ENCODE measurements at regions not wholly inside any gene's neighbourhood (a gene's known extent, or its start where the extent isn't known, plus 50 kb on each side); places are given as distances from the start of the nearest gene placed in this dataset.

GRCh38 chr2:12498286-12498685 is 218.4 kb upstream of the TRIB2 start:
- no TSS peak for BruUV-seq (replicated peaks)
- H3K4me1 ChIP-seq (replicated peaks; ENCODE audit: insufficient read depth): peaks cover 17% of the 10 kb centered on the region
- CTCF ChIA-PET: no interaction called here

DNA sequence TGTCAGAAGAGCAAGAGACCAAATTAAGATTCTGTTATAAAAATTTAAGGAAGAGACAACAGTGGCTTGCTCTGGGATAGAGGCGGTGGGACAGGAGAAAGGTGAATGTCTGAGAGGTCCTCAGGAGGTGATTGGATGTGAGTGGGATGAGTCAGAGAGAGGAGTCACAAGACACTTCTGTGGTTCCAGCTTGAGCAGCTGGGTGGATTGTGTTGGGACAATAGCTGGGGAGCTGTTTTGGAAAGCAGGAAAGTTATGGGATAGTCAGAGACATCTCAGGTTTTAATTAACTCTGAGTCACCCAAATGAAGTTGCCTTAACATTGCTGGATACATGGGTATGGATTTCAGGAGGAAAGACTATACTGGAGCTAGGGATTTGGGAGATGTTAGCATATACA is 218.0 kb upstream of the TRIB2 start:
- intact Hi-C loops (cut with micrococcal nuclease; ENCODE audit: unreplicated experiment): no loop called here
- TF ChIP-seq, protein P1, sequence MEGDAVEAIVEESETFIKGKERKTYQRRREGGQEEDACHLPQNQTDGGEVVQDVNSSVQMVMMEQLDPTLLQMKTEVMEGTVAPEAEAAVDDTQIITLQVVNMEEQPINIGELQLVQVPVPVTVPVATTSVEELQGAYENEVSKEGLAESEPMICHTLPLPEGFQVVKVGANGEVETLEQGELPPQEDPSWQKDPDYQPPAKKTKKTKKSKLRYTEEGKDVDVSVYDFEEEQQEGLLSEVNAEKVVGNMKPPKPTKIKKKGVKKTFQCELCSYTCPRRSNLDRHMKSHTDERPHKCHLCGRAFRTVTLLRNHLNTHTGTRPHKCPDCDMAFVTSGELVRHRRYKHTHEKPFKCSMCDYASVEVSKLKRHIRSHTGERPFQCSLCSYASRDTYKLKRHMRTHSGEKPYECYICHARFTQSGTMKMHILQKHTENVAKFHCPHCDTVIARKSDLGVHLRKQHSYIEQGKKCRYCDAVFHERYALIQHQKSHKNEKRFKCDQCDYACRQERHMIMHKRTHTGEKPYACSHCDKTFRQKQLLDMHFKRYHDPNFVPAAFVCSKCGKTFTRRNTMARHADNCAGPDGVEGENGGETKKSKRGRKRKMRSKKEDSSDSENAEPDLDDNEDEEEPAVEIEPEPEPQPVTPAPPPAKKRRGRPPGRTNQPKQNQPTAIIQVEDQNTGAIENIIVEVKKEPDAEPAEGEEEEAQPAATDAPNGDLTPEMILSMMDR (conservative IDR thresholded peaks at IDR 0.05): no peak
- TF ChIP-seq EZH2 (IDR thresholded peaks at IDR 0.05; ENCODE audit: low read depth): no peak
- H3K27ac ChIP-seq: no peak overlapping the region
- BruUV-seq (replicated peaks): no TSS peak
- H2AFZ ChIP-seq: no peak overlapping the region
- ChIA-PET CTCF (no interaction called here), POLR2A (ENCODE audit: unreplicated experiment) (no interaction called here)
- no peaks in the 10 kb centered on the region for H3K27me3 ChIP-seq (ENCODE audit: insufficient read depth, low read depth)
- DNase-seq: no peak
- H3K9me2 ChIP-seq (ENCODE audit: insufficient read depth): no peaks in the 10 kb centered on the region
- H3F3A ChIP-seq (ENCODE audit: insufficient read depth, low read depth): peaks cover 11% of the 10 kb centered on the region; the same call in 1 of the 2 replicates
- H3K4me3 ChIP-seq: no peak overlapping the region
- peaks cover 16% of the 10 kb centered on the region for H3K4me1 ChIP-seq (replicated peaks; ENCODE audit: insufficient read depth)
- H3K4me2 ChIP-seq: no peak overlapping the region
- no peaks in the 10 kb centered on the region for H3K79me2 ChIP-seq (ENCODE audit: low read depth)
- no peaks in the 10 kb centered on the region for H3K36me3 ChIP-seq (ENCODE audit: low read depth)
- H4K20me1 ChIP-seq (ENCODE audit: insufficient read depth): no peaks in the 10 kb centered on the region
- no peaks in the 10 kb centered on the region for H3K9me3 ChIP-seq (ENCODE audit: insufficient read depth, low read depth)

More at GRCh38 chr2:12498286-12498685, 218.4 kb upstream of the TRIB2 start:
- H3K27me3 ChIP-seq (ENCODE audit: insufficient read depth, low read depth): no peaks in the 10 kb centered on the region
- H3K27ac ChIP-seq: no peak overlapping the region
- no peak overlapping the region for H2AFZ ChIP-seq
- no peaks in the 10 kb centered on the region for H3K79me2 ChIP-seq (ENCODE audit: low read depth)
- DNase-seq: no peak
- H3K9me3 ChIP-seq (ENCODE audit: insufficient read depth, low read depth): no peaks in the 10 kb centered on the region
- TF ChIP-seq, protein P1 (conservative IDR thresholded peaks at IDR 0.05): no peak
- no peak for TF ChIP-seq EZH2 (IDR thresholded peaks at IDR 0.05; ENCODE audit: low read depth)
- POLR2A ChIA-PET (ENCODE audit: unreplicated experiment): no interaction called here
- no peaks in the 10 kb centered on the region for H3K9me2 ChIP-seq (ENCODE audit: insufficient read depth)
- H3K36me3 ChIP-seq (ENCODE audit: low read depth): no peaks in the 10 kb centered on the region
- intact Hi-C loops (cut with micrococcal nuclease; ENCODE audit: unreplicated experiment): no loop called here
- peaks cover 14% of the 10 kb centered on the region; the same call in 1 of the 2 replicates for H3F3A ChIP-seq (ENCODE audit: insufficient read depth, low read depth)
- no peak overlapping the region for H3K4me3 ChIP-seq
- H4K20me1 ChIP-seq (ENCODE audit: insufficient read depth): no peaks in the 10 kb centered on the region
- no peak overlapping the region for H3K4me2 ChIP-seq

- Histone ChIP-seq H4K20me1 (ENCODE audit: insufficient read depth) (no peaks in the 10 kb centered on the region), H3K4me3 (no peak overlapping the region), H3K27ac (no peak overlapping the region), H3F3A (ENCODE audit: insufficient read depth, low read depth) (peaks cover 14% of the 10 kb centered on the region; the same call in 1 of the 2 replicates), H3K9me3 (ENCODE audit: insufficient read depth, low read depth) (0 out of 2 replicates have a peak, but pooled peaks cover 6% of the 10 kb centered on the region), H3K79me2 (ENCODE audit: low read depth) (no peaks in the 10 kb centered on the region), H3K9me2 (ENCODE audit: insufficient read depth) (no peaks in the 10 kb centered on the region), H2AFZ (no peak overlapping the region), H3K4me1 (replicated peaks; ENCODE audit: insufficient read depth) (peaks cover 25% of the 10 kb centered on the region), H3K4me2 (no peak overlapping the region), H3K36me3 (ENCODE audit: low read depth) (no peaks in the 10 kb centered on the region), H3K27me3 (ENCODE audit: insufficient read depth, low read depth) (no peaks in the 10 kb centered on the region)
- intact Hi-C loops (cut with micrococcal nuclease; ENCODE audit: unreplicated experiment): no loop called here
- TF ChIP-seq, protein P1 (conservative IDR thresholded peaks at IDR 0.05): no peak
- TF ChIP-seq EZH2 (IDR thresholded peaks at IDR 0.05; ENCODE audit: low read depth): no peak
- no peak for DNase-seq
- no TSS peak for BruUV-seq (replicated peaks)
- ChIA-PET CTCF (no interaction called here), POLR2A (ENCODE audit: unreplicated experiment) (no interaction called here)
Measured at GRCh38 chr2:12500899-12501298, 215.8 kb upstream of the TRIB2 start.
